ENCODE measurements at regions not wholly inside any gene's neighbourhood (a gene's known extent, or its start where the extent isn't known, plus 50 kb on each side); places are given as distances from the start of the nearest gene placed in this dataset.
A peak's percentile ranks its signal among the peaks of the same experiment; 100 is the strongest.
"Not testable (repeated sequence)": the region's sequence is repeated elsewhere in the genome, so short reads cannot be mapped to it uniquely, and the experiment has no call there.

GRCh38 chr2:241984658-241985057 lies 115.1 kb downstream of the RTP5 start:
- H3K27ac Mint-ChIP-seq = no peak overlapping the region
- H3K36me3 Mint-ChIP-seq (ENCODE audit: low read depth) = no peaks in the 10 kb centered on the region
- H3K27me3 Mint-ChIP-seq (ENCODE audit: low read depth) = peaks cover 7% of the 10 kb centered on the region
- no peak overlapping the region for H3K4me3 Mint-ChIP-seq
- no peak for TF ChIP-seq CTCF (IDR thresholded peaks at IDR 0.05; ENCODE audit: unreplicated experiment in 3 of 3)
- peaks cover 4% of the 10 kb centered on the region for H3K9me3 Mint-ChIP-seq
- H3K4me1 Mint-ChIP-seq = peaks cover 23% of the 10 kb centered on the region

GRCh38 chr2:241985161-241985985 lies 115.8 kb downstream of the RTP5 start:
- H3K4me1 Mint-ChIP-seq = peaks cover 23% of the 10 kb centered on the region
- not testable (repeated sequence) for H3K27me3 Mint-ChIP-seq (ENCODE audit: low read depth); H3K36me3 Mint-ChIP-seq (ENCODE audit: low read depth); H3K9me3 Mint-ChIP-seq; H3K4me3 Mint-ChIP-seq
- peak overlapping the region in 1 of 3 experiments; percentile 63 for H3K27ac Mint-ChIP-seq

GRCh38 chr2:241985986-241986329 lies 116.4 kb downstream of the RTP5 start:
- no peak for TF ChIP-seq CTCF (IDR thresholded peaks at IDR 0.05; ENCODE audit: unreplicated experiment in 3 of 3)
- Mint-ChIP-seq H3K36me3 (ENCODE audit: low read depth) (no peaks in the 10 kb centered on the region), H3K9me3 (peaks cover 4% of the 10 kb centered on the region), H3K4me1 (peaks cover 23% of the 10 kb centered on the region), H3K4me3 (no peak overlapping the region), H3K27me3 (ENCODE audit: low read depth) (peaks cover 7% of the 10 kb centered on the region), H3K27ac (peak overlapping the region in 1 of 3 experiments; percentile 63)

- Mint-ChIP-seq H3K4me3 (no peak overlapping the region), H3K27me3 (ENCODE audit: low read depth) (peaks cover 7% of the 10 kb centered on the region), H3K27ac (no peak overlapping the region), H3K9me3 (peaks cover 4% of the 10 kb centered on the region), H3K4me1 (peaks cover 18% of the 10 kb centered on the region), H3K36me3 (ENCODE audit: low read depth) (no peaks in the 10 kb centered on the region)
- TF ChIP-seq CTCF (IDR thresholded peaks at IDR 0.05; ENCODE audit: unreplicated experiment in 3 of 3) = no peak
Observed at GRCh38 chr2:241986836-241987641, 117.5 kb downstream of the RTP5 start.

GRCh38 chr2:241987726-241988125 lies 118.2 kb downstream of the RTP5 start:
- Mint-ChIP-seq H3K36me3 (ENCODE audit: low read depth) (no peaks in the 10 kb centered on the region), H3K4me3 (no peak overlapping the region), H3K9me3 (peaks cover 4% of the 10 kb centered on the region), H3K27ac (no peak overlapping the region), H3K27me3 (ENCODE audit: low read depth) (peaks cover 7% of the 10 kb centered on the region), H3K4me1 (peaks cover 16% of the 10 kb centered on the region)
- TF ChIP-seq CTCF (IDR thresholded peaks at IDR 0.05; ENCODE audit: unreplicated experiment in 3 of 3) = no peak

GRCh38 chr2:241988146-241988545 lies 118.6 kb downstream of the RTP5 start:
- Mint-ChIP-seq H3K27me3 (ENCODE audit: low read depth) (peaks cover 4% of the 10 kb centered on the region), H3K4me3 (no peak overlapping the region), H3K9me3 (peaks cover 4% of the 10 kb centered on the region), H3K27ac (no peak overlapping the region), H3K4me1 (peaks cover 16% of the 10 kb centered on the region), H3K36me3 (ENCODE audit: low read depth) (no peaks in the 10 kb centered on the region)
- TF ChIP-seq CTCF (IDR thresholded peaks at IDR 0.05; ENCODE audit: unreplicated experiment in 3 of 3) = no peak
